ENCODE measurements at regions not wholly inside any gene's neighbourhood (a gene's known extent, or its start where the extent isn't known, plus 50 kb on each side); places are given as distances from the start of the nearest gene placed in this dataset.

DNA sequence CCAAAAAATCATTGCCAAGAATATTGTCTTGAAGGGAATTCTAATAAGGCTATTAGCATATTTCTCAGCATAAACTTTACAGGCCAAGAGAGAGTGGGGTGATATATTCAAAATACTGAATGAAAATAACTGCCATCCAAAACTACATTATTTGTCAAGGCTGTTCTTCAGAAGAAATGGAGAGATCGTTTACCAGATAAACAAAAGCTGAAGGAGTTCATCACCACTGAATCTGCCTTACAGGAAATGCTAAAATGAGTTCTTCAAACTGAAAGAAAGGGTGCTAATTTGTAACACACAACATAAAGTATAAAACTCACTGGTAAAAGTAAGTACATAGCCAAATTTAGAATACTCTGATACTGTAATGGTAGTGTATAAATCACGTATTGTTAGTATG lies 517.0 kb downstream of the TENT5A start:
- no peak for TF ChIP-seq CTCF (IDR thresholded peaks at IDR 0.05; ENCODE audit: extremely low read depth, missing control alignments)
- no peak for DNase-seq (ENCODE audit: low spot score)

DNA sequence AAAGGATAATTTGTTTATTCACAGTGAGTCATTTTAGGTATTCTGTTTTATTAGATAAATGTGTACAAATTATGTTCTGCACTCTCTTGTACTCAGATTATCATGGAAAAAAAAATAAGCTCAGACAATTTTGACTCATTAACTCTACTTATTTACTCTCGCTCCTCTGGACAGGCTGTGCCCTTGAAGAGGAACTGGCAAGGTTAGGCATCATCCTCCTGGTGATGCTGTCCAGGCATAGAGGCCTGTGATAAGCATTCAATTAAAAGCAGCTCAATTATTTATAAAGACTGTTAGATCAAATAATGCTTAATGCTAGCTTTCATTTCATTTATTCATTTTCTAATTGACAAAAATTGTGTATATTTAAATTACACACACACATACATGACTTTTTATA lies 518.5 kb downstream of the TENT5A start:
- no peak for DNase-seq (ENCODE audit: low spot score)
- no peak for TF ChIP-seq CTCF (IDR thresholded peaks at IDR 0.05; ENCODE audit: extremely low read depth, missing control alignments)

GRCh38 chr6:81228912-81229555 lies 523.4 kb downstream of the TENT5A start:
- no peak for TF ChIP-seq CTCF (IDR thresholded peaks at IDR 0.05; ENCODE audit: extremely low read depth, missing control alignments)
- DNase-seq (ENCODE audit: low spot score) = no peak

DNA sequence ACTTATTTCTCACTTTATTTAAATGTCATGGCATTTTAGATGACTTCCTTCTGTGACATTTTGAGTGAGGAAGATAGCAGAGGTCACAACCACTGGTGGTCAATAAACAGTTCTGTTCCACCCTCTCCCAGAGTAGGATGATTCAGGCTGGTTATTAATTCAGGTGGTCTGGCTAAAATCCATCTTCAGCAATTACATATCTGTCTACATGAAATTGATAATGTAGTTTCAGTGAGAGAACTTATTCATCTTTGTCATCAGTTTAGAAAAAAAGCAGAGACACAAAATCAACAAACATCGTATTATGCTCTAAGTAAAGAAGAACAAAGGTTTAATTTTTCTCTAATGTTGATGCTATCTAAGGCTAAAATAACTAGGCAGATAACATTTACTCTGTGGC lies 525.5 kb downstream of the TENT5A start:
- DNase-seq (ENCODE audit: low spot score) = no peak
- no peak for TF ChIP-seq CTCF (IDR thresholded peaks at IDR 0.05; ENCODE audit: extremely low read depth, missing control alignments)

- DNase-seq (ENCODE audit: low spot score) = no peak
- TF ChIP-seq CTCF (IDR thresholded peaks at IDR 0.05; ENCODE audit: extremely low read depth, missing control alignments) = no peak
Observed at GRCh38 chr6:81216668-81217067, 535.8 kb downstream of the TENT5A start.

GRCh38 chr6:81215092-81215432 lies 537.4 kb downstream of the TENT5A start:
- no peak for TF ChIP-seq CTCF (IDR thresholded peaks at IDR 0.05; ENCODE audit: extremely low read depth, missing control alignments)
- no peak for DNase-seq (ENCODE audit: low spot score)

GRCh38 chr6:81214414-81215091 lies 537.9 kb downstream of the TENT5A start:
- no peak for DNase-seq (ENCODE audit: low spot score)
- TF ChIP-seq CTCF (IDR thresholded peaks at IDR 0.05; ENCODE audit: extremely low read depth, missing control alignments) = no peak

Data from GM20000 (cell line).